ENCODE measurements at regions not wholly inside any gene's neighbourhood (a gene's known extent, or its start where the extent isn't known, plus 50 kb on each side); places are given as distances from the start of the nearest gene placed in this dataset.
A peak's percentile ranks its signal among the peaks of the same experiment; 100 is the strongest.

DNA sequence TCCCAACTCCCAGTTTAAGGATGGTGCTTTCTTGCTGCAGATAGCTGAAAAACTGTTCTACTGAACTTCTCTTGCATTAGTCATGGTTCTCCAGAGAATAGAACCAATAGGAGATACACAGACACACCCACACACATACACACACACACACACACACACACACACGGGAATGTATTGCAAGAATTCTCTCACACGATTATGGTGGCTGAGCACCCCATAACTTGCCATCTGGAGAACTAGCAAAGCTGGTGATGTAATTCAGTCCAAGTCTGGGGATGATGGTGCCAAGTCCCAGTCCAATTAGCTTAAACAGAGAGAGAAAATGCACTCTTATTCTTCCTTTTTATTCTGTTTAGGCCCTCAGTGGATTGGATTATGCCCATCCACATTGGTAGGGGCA, 643.9 kb downstream of the DIAPH3 start:
- no peak for DNase-seq

DNA sequence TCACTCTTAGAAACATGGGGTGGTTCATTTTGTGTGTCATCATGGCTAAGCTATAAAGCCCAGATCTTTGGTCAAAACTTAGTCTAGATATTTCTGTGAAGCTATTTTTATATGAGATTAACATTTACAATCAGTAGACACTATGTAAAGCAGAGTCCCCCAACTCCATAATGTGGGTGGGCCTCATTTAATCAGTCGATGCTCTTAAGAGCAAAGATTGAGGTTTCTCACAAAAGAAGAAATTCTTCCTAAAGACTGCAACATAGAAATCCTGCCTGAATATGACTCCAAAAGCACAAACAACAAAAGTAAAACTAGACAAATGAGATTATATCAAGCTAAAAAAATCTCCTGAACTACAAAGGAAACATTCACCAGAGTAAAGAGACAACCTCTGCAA, 642.2 kb downstream of the DIAPH3 start:
- DNase-seq, result no peak

GRCh38 chr13:59522652-59523051, 641.1 kb downstream of the DIAPH3 start:
- no peak for DNase-seq

DNA sequence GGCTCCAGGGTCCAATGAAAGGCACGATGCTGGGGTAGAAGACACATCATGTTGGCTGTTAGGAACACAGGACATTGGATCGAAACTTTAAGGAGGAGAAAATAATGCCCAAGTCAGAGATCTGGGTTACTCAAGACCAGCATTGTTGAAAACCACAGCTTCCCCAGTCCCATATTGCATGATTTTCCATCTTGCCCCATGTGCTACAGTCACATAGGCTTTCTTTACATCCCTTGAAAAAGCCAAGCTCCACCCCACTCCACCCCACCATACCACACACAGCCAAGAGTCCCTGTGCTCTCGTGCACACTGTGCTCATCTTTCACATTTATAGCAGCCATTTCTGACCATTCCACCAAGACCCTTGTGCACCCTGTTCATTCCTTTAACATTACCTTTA, 636.2 kb downstream of the DIAPH3 start:
- DNase-seq, result no peak

- peak; percentile 77 for DNase-seq
These were observed 632.1 kb downstream of the DIAPH3 start for GRCh38 chr13:59531571-59532091.

DNA sequence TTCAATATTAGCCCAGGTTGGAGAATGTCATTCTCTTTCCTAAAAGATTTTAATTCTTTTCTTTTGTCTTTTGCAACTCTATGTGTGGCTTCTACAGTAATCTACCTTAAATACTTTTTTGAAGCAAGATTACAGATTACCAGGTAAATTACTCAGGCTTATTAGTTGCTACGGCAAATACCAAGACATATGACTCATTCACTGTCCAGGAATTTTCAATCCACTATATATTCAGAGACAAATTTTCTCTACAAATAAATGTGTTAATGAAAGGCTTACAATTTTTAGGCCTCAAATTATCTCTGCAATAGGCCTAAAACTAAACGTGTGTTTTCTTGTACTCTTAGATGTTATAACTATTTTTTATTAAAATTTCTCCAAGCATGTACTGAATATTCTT, 631.3 kb downstream of the DIAPH3 start:
- no peak for DNase-seq

DNA sequence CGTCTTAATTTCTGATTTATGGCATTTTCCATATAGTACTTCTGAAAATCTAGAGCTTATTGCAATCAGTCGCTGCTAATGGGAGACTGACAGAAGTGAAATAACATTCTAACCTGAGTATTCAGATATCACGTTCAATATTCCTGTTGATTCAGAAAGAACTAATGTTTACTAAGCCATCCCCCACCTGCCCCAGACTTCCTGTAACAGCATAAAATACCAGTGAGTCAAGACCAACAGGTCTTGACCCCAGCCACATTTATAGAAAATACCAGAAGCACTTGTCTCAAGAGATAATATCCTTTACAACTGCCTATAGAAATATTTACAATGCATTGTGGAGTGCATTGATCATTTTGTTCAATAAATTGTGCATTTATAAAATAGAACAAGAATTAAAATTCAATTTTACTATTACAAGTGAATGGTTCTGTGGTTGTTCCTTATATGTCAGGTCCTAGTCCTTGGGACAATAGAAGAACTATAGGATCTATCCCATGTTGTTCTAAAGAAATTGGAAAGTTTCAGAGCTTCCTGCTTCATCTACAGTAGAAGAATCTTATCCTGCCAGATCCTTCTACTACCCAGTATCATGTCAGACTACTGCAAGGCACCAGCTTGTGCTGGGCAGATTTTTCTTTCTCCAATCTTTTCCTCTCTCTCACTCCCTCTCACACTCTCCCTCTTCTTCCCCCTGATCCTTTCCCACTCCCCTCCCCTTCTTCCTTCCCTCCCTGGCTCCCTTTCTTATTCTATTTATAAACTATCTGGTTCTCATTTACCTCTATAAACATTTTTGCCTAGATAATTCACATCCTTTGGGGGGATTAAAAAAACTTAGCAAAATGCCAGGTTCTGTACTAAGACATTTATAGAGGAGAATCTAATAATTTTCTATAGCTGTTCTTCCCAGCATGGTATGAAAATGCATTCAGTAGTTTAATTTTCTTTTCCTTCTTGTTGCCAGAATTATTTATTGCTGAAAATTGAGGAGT, 629.9 kb downstream of the DIAPH3 start:
- no peak for DNase-seq

GRCh38 chr13:59534806-59535205, 628.9 kb downstream of the DIAPH3 start:
- DNase-seq, result no peak

- DNase-seq, result no peak
These were observed 626.2 kb downstream of the DIAPH3 start for GRCh38 chr13:59537500-59537899.

- no peak for DNase-seq
These were observed 625.2 kb downstream of the DIAPH3 start for GRCh38 chr13:59538512-59538911.

DNA sequence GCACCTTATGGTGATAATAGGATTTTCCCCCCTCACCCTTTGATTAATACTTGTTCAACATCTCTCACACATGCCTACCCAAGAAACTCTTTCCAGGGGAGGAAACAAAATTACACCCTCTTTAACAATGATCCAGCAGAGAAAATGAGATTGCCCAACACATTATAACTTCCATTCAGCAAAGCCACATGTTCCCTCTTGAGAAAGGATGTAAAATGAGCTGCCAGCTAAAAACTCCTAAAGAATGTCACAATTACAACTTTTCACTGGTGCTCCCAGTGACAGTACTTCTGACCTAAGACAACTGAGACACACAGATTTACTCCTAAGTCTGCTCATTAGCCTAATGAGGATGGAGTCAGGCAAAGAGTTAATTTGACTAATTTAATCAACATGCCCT, 621.4 kb downstream of the DIAPH3 start:
- DNase-seq, result no peak

DNA sequence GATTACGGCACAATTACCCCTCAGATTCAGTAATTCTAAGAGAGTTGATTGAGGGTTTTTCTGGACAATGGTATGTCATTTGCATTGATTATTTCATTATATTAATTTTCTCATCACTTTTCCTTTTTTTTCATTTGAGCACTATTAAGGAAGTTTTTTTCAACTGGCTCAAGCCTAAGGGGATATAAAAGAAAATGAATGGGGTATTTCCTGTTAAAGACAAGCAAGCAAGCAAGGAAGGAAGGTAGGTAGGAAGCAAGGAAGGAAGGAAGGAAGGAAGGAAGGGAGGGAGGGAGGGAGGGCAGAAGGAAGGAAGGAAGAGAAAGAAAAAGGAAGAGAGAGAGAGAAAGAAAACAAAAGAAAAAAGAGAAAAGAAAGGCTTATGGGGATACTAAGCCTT, 620.3 kb downstream of the DIAPH3 start:
- DNase-seq, result no peak

- no peak for DNase-seq
These were observed 618.7 kb downstream of the DIAPH3 start for GRCh38 chr13:59545007-59545406.

- DNase-seq, result no peak
These were observed 617.5 kb downstream of the DIAPH3 start for GRCh38 chr13:59546178-59546577.

GRCh38 chr13:59547950-59548349, 615.8 kb downstream of the DIAPH3 start:
- DNase-seq, result no peak

DNA sequence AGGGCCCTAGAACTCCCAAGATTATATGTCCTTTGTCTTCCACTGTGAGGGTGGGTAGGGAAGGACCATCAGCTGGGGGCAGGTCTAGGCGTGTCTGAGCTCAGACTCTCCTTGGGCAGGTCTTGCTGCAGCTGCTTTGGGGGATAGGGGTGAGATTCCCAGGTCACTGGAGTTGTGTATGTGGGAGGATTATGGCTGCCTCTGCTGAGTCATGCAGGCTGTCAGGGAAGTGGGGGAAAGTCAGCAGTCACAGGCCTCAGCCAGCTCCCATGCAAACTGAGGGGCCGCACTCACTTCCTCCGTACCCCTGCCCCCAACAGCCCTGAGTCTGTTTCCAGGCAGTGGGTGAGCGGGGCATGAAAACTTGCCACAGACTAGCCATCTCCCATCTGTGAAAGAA, 600.8 kb downstream of the DIAPH3 start:
- DNase-seq, result no peak

GRCh38 chr13:59566561-59566960, 597.2 kb downstream of the DIAPH3 start:
- DNase-seq, result no peak

- no peak for DNase-seq
These were observed 595.4 kb downstream of the DIAPH3 start for GRCh38 chr13:59568306-59568705.

DNA sequence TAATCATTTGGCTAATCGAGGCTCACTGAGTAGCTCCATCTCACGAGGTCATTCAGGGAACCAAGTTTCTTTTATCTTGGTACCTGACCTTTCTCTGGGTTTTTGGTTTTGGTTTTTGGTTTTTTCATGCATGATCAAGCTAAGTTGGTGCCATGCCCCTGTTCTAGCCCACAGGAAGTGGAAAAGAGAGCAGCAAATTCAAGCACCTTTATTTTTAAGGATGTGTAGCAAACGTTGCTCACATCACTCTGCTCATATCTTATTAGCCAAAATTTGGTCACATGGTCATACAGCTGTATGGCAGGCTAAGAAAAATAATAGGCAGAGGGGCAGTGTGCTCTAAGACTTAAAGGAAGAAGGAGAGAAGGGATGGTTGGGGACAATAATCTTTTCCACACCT, 593.5 kb downstream of the DIAPH3 start:
- no peak for DNase-seq

DNA sequence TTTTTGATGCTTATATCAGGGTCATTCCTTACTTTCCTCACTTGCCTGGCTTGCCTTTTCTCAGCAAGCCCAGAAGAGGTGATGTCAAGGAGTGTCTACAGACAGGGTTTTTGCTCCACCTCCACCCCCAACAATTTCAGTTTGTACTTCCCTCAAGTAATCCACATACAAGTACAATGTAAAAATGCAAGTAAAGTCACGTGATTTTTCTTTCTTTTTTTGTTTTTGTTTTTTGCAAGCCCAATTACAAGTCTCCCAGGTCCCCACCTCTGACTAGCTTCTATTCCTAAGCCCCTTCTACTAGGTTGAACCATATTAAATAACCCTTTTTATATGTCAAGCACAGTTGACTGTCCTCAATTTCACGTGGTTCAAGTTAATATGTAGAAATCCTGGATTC, 579.6 kb downstream of the DIAPH3 start:
- no peak for DNase-seq

- no peak for DNase-seq
These were observed 578.7 kb downstream of the DIAPH3 start for GRCh38 chr13:59584761-59585670.

GRCh38 chr13:59587030-59587429, 576.7 kb downstream of the DIAPH3 start:
- no peak for DNase-seq

GRCh38 chr13:59587971-59588716, 575.6 kb downstream of the DIAPH3 start:
- DNase-seq, result no peak
